Lower leg skin (tissue), 3 donors: ENCODE measurements at regions not wholly inside any gene's neighbourhood (a gene's known extent, or its start where the extent isn't known, plus 50 kb on each side); places are given as distances from the start of the nearest gene placed in this dataset.

Experiments
- POLR2A ChIP-seq, 2 donors: fragments of 450-650 bp; IDR thresholded peaks; one replicate each; pipeline ENCODE4 v1.6.1; 2016 to 2017; ENCODE audit warnings: antibody characterized with exemption in 2 of 2, mild to moderate bottlenecking in 1 of 2, moderate library complexity in 1 of 2
- TF ChIP-seq, protein P1 (sequence below), 3 donors: fragments of 450-650 bp; IDR thresholded peaks; one replicate each; pipeline ENCODE4 v1.5.1; 2016; ENCODE audit warnings: antibody characterized with exemption in 3 of 3, mild to moderate bottlenecking in 3 of 3, moderate library complexity in 2 of 3

DNA sequence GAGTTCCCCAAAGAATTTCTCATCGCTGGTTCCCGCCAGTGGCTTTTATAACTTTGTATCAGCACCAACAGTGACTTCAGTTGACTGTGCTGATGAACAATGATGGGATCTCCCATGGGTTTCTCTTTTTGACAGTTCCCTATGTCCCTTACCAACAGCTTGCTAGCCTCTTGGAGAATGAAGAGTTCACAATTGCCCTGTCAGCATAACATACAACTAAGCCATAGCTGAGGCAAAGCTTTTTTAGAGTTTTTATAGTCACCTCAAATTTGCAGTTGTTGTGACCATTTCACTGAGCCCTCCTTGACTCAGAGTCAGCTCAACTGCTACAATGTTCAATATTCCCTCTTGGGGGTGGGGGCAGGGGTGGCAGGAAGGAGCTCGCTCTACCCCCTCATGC lies 179.8 kb downstream of the TFEC start:
- TF ChIP-seq, protein P1, sequence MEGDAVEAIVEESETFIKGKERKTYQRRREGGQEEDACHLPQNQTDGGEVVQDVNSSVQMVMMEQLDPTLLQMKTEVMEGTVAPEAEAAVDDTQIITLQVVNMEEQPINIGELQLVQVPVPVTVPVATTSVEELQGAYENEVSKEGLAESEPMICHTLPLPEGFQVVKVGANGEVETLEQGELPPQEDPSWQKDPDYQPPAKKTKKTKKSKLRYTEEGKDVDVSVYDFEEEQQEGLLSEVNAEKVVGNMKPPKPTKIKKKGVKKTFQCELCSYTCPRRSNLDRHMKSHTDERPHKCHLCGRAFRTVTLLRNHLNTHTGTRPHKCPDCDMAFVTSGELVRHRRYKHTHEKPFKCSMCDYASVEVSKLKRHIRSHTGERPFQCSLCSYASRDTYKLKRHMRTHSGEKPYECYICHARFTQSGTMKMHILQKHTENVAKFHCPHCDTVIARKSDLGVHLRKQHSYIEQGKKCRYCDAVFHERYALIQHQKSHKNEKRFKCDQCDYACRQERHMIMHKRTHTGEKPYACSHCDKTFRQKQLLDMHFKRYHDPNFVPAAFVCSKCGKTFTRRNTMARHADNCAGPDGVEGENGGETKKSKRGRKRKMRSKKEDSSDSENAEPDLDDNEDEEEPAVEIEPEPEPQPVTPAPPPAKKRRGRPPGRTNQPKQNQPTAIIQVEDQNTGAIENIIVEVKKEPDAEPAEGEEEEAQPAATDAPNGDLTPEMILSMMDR (IDR thresholded peaks at IDR 0.05) = no peak
- no peak for TF ChIP-seq POLR2A (IDR thresholded peaks at IDR 0.05)
